ENCODE measurements at regions not wholly inside any gene's neighbourhood (a gene's known extent, or its start where the extent isn't known, plus 50 kb on each side); places are given as distances from the start of the nearest gene placed in this dataset.
"Not testable (repeated sequence)": the region's sequence is repeated elsewhere in the genome, so short reads cannot be mapped to it uniquely, and the experiment has no call there.

DNA sequence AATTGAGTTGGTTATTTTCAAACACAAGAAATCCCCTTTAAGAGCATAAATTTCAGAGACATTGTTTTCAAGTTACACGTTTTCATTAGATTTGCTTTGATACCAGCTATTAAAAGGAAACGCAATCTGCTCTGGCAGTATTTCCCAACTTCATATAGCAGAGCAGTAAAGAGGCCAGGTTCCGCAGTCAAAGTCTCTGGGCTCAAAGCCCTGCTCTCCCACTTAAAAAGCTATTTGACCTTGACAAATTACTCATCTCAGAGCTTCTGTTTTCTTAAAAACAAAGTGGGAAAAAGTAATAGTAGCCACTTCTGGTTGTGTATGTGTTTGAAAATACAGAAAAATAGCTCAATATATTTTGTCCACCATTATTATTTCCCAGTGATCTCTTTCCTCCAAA lies 89.7 kb upstream of the CDYL2 start:
- Mint-ChIP-seq H3K4me3 (no peak overlapping the region), H3K9me3 (no peaks in the 10 kb centered on the region), H3K36me3 (no peaks in the 10 kb centered on the region), H3K27me3 (peaks cover 0 to 7% (median 4%) of the 10 kb centered on the region in 5 donors), H3K27ac (no peak overlapping the region), H3K4me1 (no peaks in the 10 kb centered on the region)
- POLR2A ChIA-PET = no interaction called here
- no peak for DNase-seq
- no peak for ATAC-seq

- POLR2A ChIA-PET = no interaction called here
- no peak for DNase-seq
- peaks cover 3 to 7% (median 4%) of the 10 kb centered on the region in 5 donors for H3K27me3 Mint-ChIP-seq
- H3K36me3 Mint-ChIP-seq = no peaks in the 10 kb centered on the region
- no peaks in the 10 kb centered on the region for H3K4me1 Mint-ChIP-seq
- ATAC-seq = no peak
- no peaks in the 10 kb centered on the region for H3K9me3 Mint-ChIP-seq
- no peak overlapping the region for H3K27ac Mint-ChIP-seq
- no peak overlapping the region for H3K4me3 Mint-ChIP-seq
Measured at GRCh38 chr16:80893686-80894085, 89.3 kb upstream of the CDYL2 start.

DNA sequence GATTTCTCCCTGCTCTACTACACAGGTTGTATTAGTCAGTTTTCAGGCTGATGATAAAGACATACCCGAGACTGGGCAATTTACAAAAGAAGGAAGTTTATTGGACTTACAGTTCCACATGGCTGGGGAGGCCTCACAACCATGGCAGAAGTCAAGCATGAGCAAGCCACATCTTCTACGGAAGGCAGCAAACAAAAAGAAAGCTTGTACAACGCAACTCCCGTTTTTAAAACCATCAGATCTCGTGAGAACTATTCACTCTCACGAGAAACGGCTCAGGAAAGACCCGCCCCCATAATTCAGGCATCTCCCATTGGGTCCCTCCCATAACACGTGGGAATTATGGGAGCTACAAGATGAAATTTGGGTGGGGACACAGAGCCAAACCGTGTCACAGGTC lies 88.0 kb upstream of the CDYL2 start:
- ATAC-seq, POLR2A ChIA-PET, H3K4me1 Mint-ChIP-seq, H3K27me3 Mint-ChIP-seq, DNase-seq, H3K4me3 Mint-ChIP-seq, H3K9me3 Mint-ChIP-seq, H3K36me3 Mint-ChIP-seq, H3K27ac Mint-ChIP-seq: not testable (repeated sequence)

GRCh38 chr16:80889779-80890359 lies 85.5 kb upstream of the CDYL2 start:
- Mint-ChIP-seq H3K27ac (no peak overlapping the region), H3K9me3 (no peaks in the 10 kb centered on the region), H3K36me3 (no peaks in the 10 kb centered on the region), H3K4me1 (no peaks in the 10 kb centered on the region), H3K4me3 (no peak overlapping the region), H3K27me3 (peaks cover 0 to 10% (median 3%) of the 10 kb centered on the region in 5 donors)
- ATAC-seq (no peak), DNase-seq (no peak)
- POLR2A ChIA-PET = no interaction called here

DNA sequence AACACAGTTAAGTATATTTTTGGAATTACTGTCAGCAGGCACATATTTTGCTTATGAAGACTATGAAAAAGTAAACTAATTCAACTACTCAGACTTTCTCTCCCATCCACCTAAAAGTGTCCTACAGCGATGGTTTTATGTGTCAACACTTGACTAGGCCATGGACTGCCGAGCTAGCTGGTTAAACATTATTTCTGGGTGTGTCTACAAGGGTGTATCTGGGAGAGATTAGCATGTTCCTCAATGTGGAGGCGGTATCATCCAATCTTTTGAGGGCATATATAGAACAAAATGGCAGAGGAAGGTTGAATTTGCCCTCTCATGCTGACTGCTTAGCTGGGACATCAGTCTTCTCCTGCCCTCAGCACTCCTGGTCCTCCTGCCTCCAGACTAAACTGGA lies 82.7 kb upstream of the CDYL2 start:
- Mint-ChIP-seq H3K9me3 (no peaks in the 10 kb centered on the region), H3K36me3 (no peaks in the 10 kb centered on the region), H3K4me1 (no peaks in the 10 kb centered on the region), H3K27ac (no peak overlapping the region), H3K4me3 (no peak overlapping the region), H3K27me3 (peaks cover 5 to 32% (median 14%) of the 10 kb centered on the region in 5 donors)
- DNase-seq = no peak
- POLR2A ChIA-PET = no interaction called here
- no peak for ATAC-seq

- DNase-seq (no peak), ATAC-seq (no peak)
- Mint-ChIP-seq H3K9me3 (peaks cover 0 to 4% (median 0%) of the 10 kb centered on the region in 9 donors), H3K4me1 (no peaks in the 10 kb centered on the region), H3K27me3 (peaks cover 12 to 36% (median 19%) of the 10 kb centered on the region in 5 donors), H3K27ac (no peak overlapping the region), H3K36me3 (no peaks in the 10 kb centered on the region), H3K4me3 (no peak overlapping the region)
- POLR2A ChIA-PET = no interaction called here
Measured at GRCh38 chr16:80883816-80884215, 79.4 kb upstream of the CDYL2 start.

GRCh38 chr16:80883159-80883642 lies 78.8 kb upstream of the CDYL2 start:
- DNase-seq (no peak), ATAC-seq (no peak)
- Mint-ChIP-seq H3K27ac (no peak overlapping the region), H3K36me3 (no peaks in the 10 kb centered on the region), H3K27me3 (peaks cover 11 to 36% (median 19%) of the 10 kb centered on the region in 5 donors), H3K4me1 (no peaks in the 10 kb centered on the region), H3K4me3 (no peak overlapping the region), H3K9me3 (peaks cover 0 to 4% (median 0%) of the 10 kb centered on the region in 9 donors)
- POLR2A ChIA-PET = no interaction called here

DNA sequence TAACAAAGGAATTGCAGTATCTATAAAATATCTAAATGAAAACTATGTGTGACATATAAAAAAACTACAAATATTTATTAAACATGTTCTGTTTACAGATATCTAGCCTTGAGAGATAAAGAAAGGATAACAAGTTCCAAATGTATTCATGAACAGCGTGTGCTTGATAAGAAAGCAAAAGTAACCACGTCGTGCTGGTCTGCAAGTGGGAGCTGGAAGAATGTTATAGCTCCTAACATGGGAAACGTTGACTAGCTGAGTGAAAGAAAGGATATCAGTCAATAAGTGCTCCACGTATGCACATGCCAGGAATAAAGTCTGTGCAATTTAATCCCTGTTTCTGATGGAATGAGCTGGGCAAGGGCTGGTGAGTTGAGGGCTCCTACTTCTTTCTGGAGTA lies 71.2 kb upstream of the CDYL2 start:
- DNase-seq (no peak), ATAC-seq (no peak)
- POLR2A ChIA-PET = no interaction called here
- Mint-ChIP-seq H3K36me3 (no peaks in the 10 kb centered on the region), H3K4me3 (no peak overlapping the region), H3K9me3 (peaks cover 0 to 9% (median 0%) of the 10 kb centered on the region in 9 donors), H3K4me1 (no peaks in the 10 kb centered on the region), H3K27ac (no peak overlapping the region), H3K27me3 (peaks cover 16 to 55% (median 34%) of the 10 kb centered on the region in 5 donors)

DNA sequence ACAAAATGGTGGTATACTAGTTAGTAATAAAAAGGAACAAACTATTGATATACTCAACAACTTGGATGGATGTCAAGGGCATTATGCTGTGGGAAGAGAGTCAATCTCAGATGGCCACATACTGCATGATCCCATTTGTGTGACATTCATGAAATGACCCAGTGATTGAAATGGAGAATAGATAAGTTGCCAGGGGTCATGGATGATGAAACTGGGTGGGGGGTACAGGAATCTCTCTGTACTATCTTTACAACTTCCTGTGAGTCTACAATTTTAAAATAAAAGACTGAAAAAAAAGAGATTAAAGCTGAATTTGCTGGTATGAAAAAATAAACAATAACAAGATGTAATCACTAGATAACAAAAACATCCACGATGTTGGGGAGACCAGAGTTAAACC lies 70.5 kb upstream of the CDYL2 start:
- POLR2A ChIA-PET = interaction anchor here (0.7 kb wide), 1 partner anchor 100 kb away, joined by 3 read pairs; no protein-coding TSS in a partner anchor
- Mint-ChIP-seq H3K36me3 (no peaks in the 10 kb centered on the region), H3K4me3 (no peak overlapping the region), H3K27me3 (peaks cover 13 to 50% (median 31%) of the 10 kb centered on the region in 5 donors), H3K27ac (no peak overlapping the region), H3K9me3 (peaks cover 0 to 9% (median 0%) of the 10 kb centered on the region in 9 donors), H3K4me1 (no peaks in the 10 kb centered on the region)
- ATAC-seq (no peak), DNase-seq (no peak)

DNA sequence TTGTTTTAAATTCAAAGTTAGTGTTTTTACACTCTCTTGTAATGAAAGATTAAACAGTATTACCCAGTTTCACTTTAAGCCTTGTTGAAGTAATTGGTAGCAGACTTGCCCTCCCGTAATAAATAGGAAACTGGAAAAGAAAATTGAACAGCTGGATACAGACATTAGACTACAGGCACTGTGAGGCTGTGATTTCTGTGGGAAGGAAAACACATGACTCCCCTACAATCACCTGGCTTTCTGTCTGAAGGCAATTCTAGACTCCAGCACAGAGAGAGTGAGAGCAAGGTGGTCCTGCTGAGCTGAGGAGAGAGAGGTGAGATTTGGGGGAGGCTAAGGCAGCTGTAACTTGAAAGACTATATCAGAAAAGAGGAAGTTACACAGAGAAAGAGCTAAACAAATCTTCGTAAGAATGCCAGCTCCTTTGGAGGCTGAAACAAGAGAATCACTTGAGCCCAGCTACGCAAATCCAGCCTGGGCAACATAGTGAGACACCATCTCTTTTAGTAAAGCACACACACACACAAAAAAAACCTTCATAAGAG lies 57.8 kb upstream of the CDYL2 start:
- ATAC-seq (no peak), DNase-seq (no peak)
- no peak overlapping the region for H3K4me3 Mint-ChIP-seq
- peaks cover 3 to 29% (median 18%) of the 10 kb centered on the region in 9 donors for H3K9me3 Mint-ChIP-seq
- H3K27me3 Mint-ChIP-seq = peaks cover 20 to 31% (median 27%) of the 10 kb centered on the region in 5 donors
- H3K4me1 Mint-ChIP-seq = no peaks in the 10 kb centered on the region
- POLR2A ChIA-PET = interaction anchor here (0.6 kb wide), 1 partner anchor 1161 kb away, joined by 4 read pairs; no protein-coding TSS in a partner anchor
- H3K36me3 Mint-ChIP-seq = peaks cover 0 to 24% (median 2%) of the 10 kb centered on the region in 3 donors
- no peak overlapping the region for H3K27ac Mint-ChIP-seq
